IPS-18c (cell line): ENCODE measurements at regions not wholly inside any gene's neighbourhood (a gene's known extent, or its start where the extent isn't known, plus 50 kb on each side); places are given as distances from the start of the nearest gene placed in this dataset.
"Not testable (repeated sequence)": the region's sequence is repeated elsewhere in the genome, so short reads cannot be mapped to it uniquely, and the experiment has no call there.

Experiments used
- H3K4me3 ChIP-seq: 2 replicates; pipeline ENCODE4 v1.7.0; 2013; ENCODE audit warnings: low read depth, mild to moderate bottlenecking, low read length, moderate library complexity; ENCODE audit not compliant: insufficient read depth
- H3K9me3 ChIP-seq: one replicate; pipeline ENCODE4 v1.6.1; 2013; ENCODE audit warnings: mild to moderate bottlenecking, low read length, moderate library complexity; ENCODE audit not compliant: control insufficient read depth, insufficient read depth

- Histone ChIP-seq H3K9me3 (no peaks in the 10 kb centered on the region), H3K4me3 (no peak overlapping the region)
Measured at GRCh38 chr3:70519913-70520659, 207.6 kb upstream of the MDFIC2 start.

GRCh38 chr3:70519026-70519425 lies 206.6 kb upstream of the MDFIC2 start:
- H3K9me3 ChIP-seq: no peaks in the 10 kb centered on the region
- no peak overlapping the region for H3K4me3 ChIP-seq

- no peak overlapping the region for H3K4me3 ChIP-seq
- H3K9me3 ChIP-seq: no peaks in the 10 kb centered on the region
Measured at GRCh38 chr3:70518356-70518755, 205.9 kb upstream of the MDFIC2 start.

GRCh38 chr3:70517124-70517890 lies 204.9 kb upstream of the MDFIC2 start:
- no peak overlapping the region for H3K4me3 ChIP-seq
- no peaks in the 10 kb centered on the region for H3K9me3 ChIP-seq

- Histone ChIP-seq H3K9me3 (no peaks in the 10 kb centered on the region), H3K4me3 (no peak overlapping the region)
Measured at GRCh38 chr3:70516076-70516475, 203.6 kb upstream of the MDFIC2 start.

- Histone ChIP-seq H3K9me3 (no peaks in the 10 kb centered on the region), H3K4me3 (no peak overlapping the region)
Measured at GRCh38 chr3:70507486-70507885, 195.0 kb upstream of the MDFIC2 start.

- no peaks in the 10 kb centered on the region for H3K9me3 ChIP-seq
- no peak overlapping the region for H3K4me3 ChIP-seq
Measured at GRCh38 chr3:70506775-70507174, 194.3 kb upstream of the MDFIC2 start.

- H3K4me3 ChIP-seq: no peak overlapping the region
- H3K9me3 ChIP-seq: no peaks in the 10 kb centered on the region
Measured at GRCh38 chr3:70501561-70501960, 189.1 kb upstream of the MDFIC2 start.

- H3K4me3 ChIP-seq: no peak overlapping the region
- H3K9me3 ChIP-seq: no peaks in the 10 kb centered on the region
Measured at GRCh38 chr3:70488816-70489215, 176.4 kb upstream of the MDFIC2 start.

- H3K9me3 ChIP-seq: no peaks in the 10 kb centered on the region
- H3K4me3 ChIP-seq: no peak overlapping the region
Measured at GRCh38 chr3:70488131-70488530, 175.7 kb upstream of the MDFIC2 start.

GRCh38 chr3:70486414-70487017 lies 174.1 kb upstream of the MDFIC2 start:
- Histone ChIP-seq H3K4me3 (no peak overlapping the region), H3K9me3 (no peaks in the 10 kb centered on the region)

- H3K4me3 ChIP-seq: no peak overlapping the region
- no peaks in the 10 kb centered on the region for H3K9me3 ChIP-seq
Measured at GRCh38 chr3:70476174-70476573, 163.7 kb upstream of the MDFIC2 start.

- H3K4me3 ChIP-seq: no peak overlapping the region
- no peaks in the 10 kb centered on the region for H3K9me3 ChIP-seq
Measured at GRCh38 chr3:70471464-70472342, 159.3 kb upstream of the MDFIC2 start.

- H3K4me3 ChIP-seq: no peak overlapping the region
- H3K9me3 ChIP-seq: no peaks in the 10 kb centered on the region
Measured at GRCh38 chr3:70466096-70466495, 153.7 kb upstream of the MDFIC2 start.

- H3K4me3 ChIP-seq: no peak overlapping the region
- no peaks in the 10 kb centered on the region for H3K9me3 ChIP-seq
Measured at GRCh38 chr3:70464876-70465275, 152.4 kb upstream of the MDFIC2 start.

GRCh38 chr3:70464465-70464864 lies 152.0 kb upstream of the MDFIC2 start:
- H3K4me3 ChIP-seq: no peak overlapping the region
- H3K9me3 ChIP-seq: no peaks in the 10 kb centered on the region

GRCh38 chr3:70450220-70450619 lies 137.8 kb upstream of the MDFIC2 start:
- H3K4me3 ChIP-seq, H3K9me3 ChIP-seq: not testable (repeated sequence)
